ENCODE measurements at regions not wholly inside any gene's neighbourhood (a gene's known extent, or its start where the extent isn't known, plus 50 kb on each side); places are given as distances from the start of the nearest gene placed in this dataset.

- no peak for TF ChIP-seq POLR2A (IDR thresholded peaks at IDR 0.05; ENCODE audit: control extremely low read depth in 1 of 2, low read depth in 2 of 2, low read length in 2 of 2)
- no peak for TF ChIP-seq CTCF (IDR thresholded peaks at IDR 0.05; ENCODE audit: control extremely low read depth in 1 of 3, insufficient read depth in 1 of 3, low read depth in 1 of 3, low read length in 3 of 3)
- no peak for TF ChIP-seq CBX8 (IDR thresholded peaks at IDR 0.05; ENCODE audit: borderline replicate concordance, low read depth, low read length)
- TF ChIP-seq SP4 (IDR thresholded peaks at IDR 0.05; ENCODE audit: low read length) = no peak
- TF ChIP-seq EP300 (IDR thresholded peaks at IDR 0.05; ENCODE audit: borderline replicate concordance in 1 of 2, low read depth in 2 of 2, low read length in 2 of 2) = no peak
- no peak for TF ChIP-seq EZH2 (IDR thresholded peaks at IDR 0.05; ENCODE audit: low read depth, low read length, severe bottlenecking)
These were observed 322.8 kb downstream of the UACA start for GRCh38 chr15:70440416-70441138.

Measured in H1 (cell line).